CD4-positive, alpha-beta T cell (primary cell): ENCODE measurements at regions not wholly inside any gene's neighbourhood (a gene's known extent, or its start where the extent isn't known, plus 50 kb on each side); places are given as distances from the start of the nearest gene placed in this dataset.

Experiments used
- ATAC-seq: fragments of 200-7000 bp; cut with Tn5 transposase; one replicate; pipeline ENCODE4 v1.10.0; 2022; ENCODE audit warnings: mild to moderate bottlenecking; ENCODE audit not compliant: poor library complexity
- CTCF ChIA-PET: fragments of 350-600 bp; sonication (Branson Sonifier 250); formaldehyde crosslinking; loops from one replicate; lab custom pipeline; 2021; ENCODE audit warnings: antibody characterized with exemption, inconsistent platforms; lab: Charles Lee
- POLR2A ChIA-PET: fragments of 350-600 bp; sonication (Branson Sonifier 250); formaldehyde crosslinking; loops from one replicate; lab custom pipeline; 2021; ENCODE audit warnings: antibody characterized with exemption, inconsistent platforms; lab: Charles Lee
- DNase-seq, 14 experiments: peaks; one replicate each; pipeline ENCODE4 v3.0.0-alpha.2; 2013 to 2020; ENCODE audit warnings: mixed read lengths in 2 of 14
- H3K27ac ChIP-seq, 2 donors: one replicate each; pipeline versions ENCODE4 v1.5.1 to v1.7.0; 2013; ENCODE audit warnings: low read length in 2 of 2, low read depth in 1 of 2, mild to moderate bottlenecking in 1 of 2
- H3K27me3 ChIP-seq, 2 experiments: 1 replicate in 1 of 2; 2 replicates in 1 of 2; pipeline versions ENCODE4 v1.6.1 to v1.7.0; 2013; ENCODE audit warnings: low read length in 2 of 2, control low read depth in 1 of 2, mild to moderate bottlenecking in 1 of 2, moderate library complexity in 1 of 2; ENCODE audit not compliant: insufficient read depth in 2 of 2, control insufficient read depth in 1 of 2
- H3K36me3 ChIP-seq: one replicate; pipeline ENCODE4 v1.6.1; 2013; ENCODE audit warnings: low read length, control low read depth; ENCODE audit not compliant: insufficient read depth
- H3K4me1 ChIP-seq: one replicate; pipeline ENCODE4 v1.6.1; 2013; ENCODE audit warnings: low read length, control low read depth; ENCODE audit not compliant: insufficient read depth
- H3K4me3 ChIP-seq: one replicate; pipeline ENCODE4 v1.5.1; 2013; ENCODE audit warnings: mild to moderate bottlenecking, low read length, moderate library complexity
- H3K9me3 ChIP-seq, 2 experiments: 1 replicate in 1 of 2; 2 replicates in 1 of 2; pipeline versions ENCODE4 v1.6.1 to v1.7.0; 2013; ENCODE audit warnings: low read length in 2 of 2, mild to moderate bottlenecking in 2 of 2, control low read depth in 1 of 2, moderate library complexity in 1 of 2; ENCODE audit not compliant: control insufficient read depth in 1 of 2, insufficient read depth in 1 of 2
- H3K27ac Mint-ChIP-seq: one replicate; pipeline ENCODE4 v1.8.0; 2020; ENCODE audit warnings: mixed read lengths
- H3K27me3 Mint-ChIP-seq: one replicate; pipeline ENCODE4 v1.8.0; 2021; ENCODE audit warnings: mixed read lengths
- H3K36me3 Mint-ChIP-seq: one replicate; pipeline ENCODE4 v1.8.0; 2021; ENCODE audit warnings: low read depth, mixed read lengths
- H3K4me1 Mint-ChIP-seq: one replicate; pipeline ENCODE4 v1.8.0; 2021; ENCODE audit warnings: low read depth, mixed read lengths
- H3K4me3 Mint-ChIP-seq: one replicate; pipeline ENCODE4 v1.8.0; 2020; ENCODE audit warnings: mild to moderate bottlenecking, mixed read lengths
- H3K9me3 Mint-ChIP-seq: one replicate; pipeline ENCODE4 v1.8.0; 2020; ENCODE audit warnings: mixed read lengths
- CTCF ChIP-seq: fragments of 200-600 bp; IDR thresholded peaks from one replicate; pipeline ENCODE4 v1.8.0; 2022; ENCODE audit warnings: antibody characterized with exemption, mild to moderate bottlenecking
- intact Hi-C, 2 experiments: fragments of 100-400 bp; cut with DNase I in 1 of 2; cut with micrococcal nuclease in 1 of 2; formaldehyde crosslinking; loops; one replicate each; pipeline versions ENCODE4 v1.15.1 to v1.9.0; 2023 to 2025; cut with DNase I, micrococcal nuclease

- no peaks in the 10 kb centered on the region for H3K36me3 Mint-ChIP-seq
- H3K27me3 Mint-ChIP-seq, result no peaks in the 10 kb centered on the region
- Histone ChIP-seq H3K27me3 (peaks cover 0 to 2% of the 10 kb centered on the region in 2 experiments), H3K9me3 (no peaks in the 10 kb centered on the region), H3K4me1 (no peaks in the 10 kb centered on the region), H3K27ac (no peak overlapping the region), H3K36me3 (no peaks in the 10 kb centered on the region), H3K4me3 (no peak overlapping the region)
- ATAC-seq (no peak), DNase-seq (no peak)
- TF ChIP-seq CTCF, result no peak
- ChIA-PET CTCF (no interaction called here), POLR2A (no interaction called here)
- no peak overlapping the region for H3K4me3 Mint-ChIP-seq
- no peaks in the 10 kb centered on the region for H3K4me1 Mint-ChIP-seq
- intact Hi-C loops, result no loop called here
- no peaks in the 10 kb centered on the region for H3K9me3 Mint-ChIP-seq
- no peak overlapping the region for H3K27ac Mint-ChIP-seq
These were observed 418.1 kb downstream of the TSHZ3 start for GRCh38 chr19:30930941-30931706.

GRCh38 chr19:30927705-30928104 is 421.5 kb downstream of the TSHZ3 start:
- no peaks in the 10 kb centered on the region for H3K27me3 Mint-ChIP-seq
- ATAC-seq (no peak), DNase-seq (no peak)
- intact Hi-C loops, result no loop called here
- Histone ChIP-seq H3K36me3 (no peaks in the 10 kb centered on the region), H3K4me1 (no peaks in the 10 kb centered on the region), H3K4me3 (no peak overlapping the region), H3K27me3 (peaks cover 0 to 2% of the 10 kb centered on the region in 2 experiments), H3K27ac (no peak overlapping the region), H3K9me3 (peaks cover 0 to 4% of the 10 kb centered on the region in 2 experiments)
- H3K4me1 Mint-ChIP-seq, result no peaks in the 10 kb centered on the region
- POLR2A ChIA-PET, result no interaction called here
- H3K9me3 Mint-ChIP-seq, result no peaks in the 10 kb centered on the region
- no peak for TF ChIP-seq CTCF
- no peaks in the 10 kb centered on the region for H3K36me3 Mint-ChIP-seq
- no peak overlapping the region for H3K4me3 Mint-ChIP-seq
- no peak overlapping the region for H3K27ac Mint-ChIP-seq
- CTCF ChIA-PET, result no interaction called here

GRCh38 chr19:30924670-30925069 is 424.6 kb downstream of the TSHZ3 start:
- H3K9me3 ChIP-seq, result peaks cover 0 to 4% of the 10 kb centered on the region in 2 experiments
- H3K36me3 Mint-ChIP-seq, result no peaks in the 10 kb centered on the region
- ChIA-PET CTCF (interaction anchor here (0.7 kb wide), 1 partner anchor 314 kb away, joined by 3 read pairs; no protein-coding TSS in a partner anchor), POLR2A (no interaction called here)
- H3K4me1 ChIP-seq, result no peaks in the 10 kb centered on the region
- H3K36me3 ChIP-seq, result no peaks in the 10 kb centered on the region
- intact Hi-C loops, result no loop called here
- ATAC-seq, result no peak
- no peak for DNase-seq
- H3K9me3 Mint-ChIP-seq, result no peaks in the 10 kb centered on the region
- H3K27ac Mint-ChIP-seq, result no peak overlapping the region
- no peak overlapping the region for H3K4me3 Mint-ChIP-seq
- peaks cover 0 to 5% of the 10 kb centered on the region in 2 experiments for H3K27me3 ChIP-seq
- H3K4me3 ChIP-seq, result no peak overlapping the region
- H3K27ac ChIP-seq, result no peak overlapping the region
- TF ChIP-seq CTCF, result no peak
- H3K4me1 Mint-ChIP-seq, result no peaks in the 10 kb centered on the region
- peaks cover 10% of the 10 kb centered on the region for H3K27me3 Mint-ChIP-seq
